Activated naive CD8-positive, alpha-beta T cell treated with anti-CD3 and anti-CD28 coated beads for 36 hours (primary cell): ENCODE measurements at regions not wholly inside any gene's neighbourhood (a gene's known extent, or its start where the extent isn't known, plus 50 kb on each side); places are given as distances from the start of the nearest gene placed in this dataset.
"Not testable (repeated sequence)": the region's sequence is repeated elsewhere in the genome, so short reads cannot be mapped to it uniquely, and the experiment has no call there.

Experiments used
- DNase-seq: peaks from one replicate; pipeline ENCODE4 v3.0.0; 2021
- H3K27ac Mint-ChIP-seq: one replicate; pipeline ENCODE4 v1.8.0; 2022; ENCODE audit warnings: mild to moderate bottlenecking, moderate library complexity, mixed read lengths
- H3K27me3 Mint-ChIP-seq: one replicate; pipeline ENCODE4 v1.8.0; 2022; ENCODE audit warnings: mild to moderate bottlenecking, mixed read lengths
- H3K36me3 Mint-ChIP-seq: one replicate; pipeline ENCODE4 v1.8.0; 2021; ENCODE audit warnings: mild to moderate bottlenecking, mixed read lengths
- H3K4me1 Mint-ChIP-seq: one replicate; pipeline ENCODE4 v1.8.0; 2021; ENCODE audit warnings: mixed read lengths
- H3K4me3 Mint-ChIP-seq: one replicate; pipeline ENCODE4 v1.8.0; 2022; ENCODE audit warnings: mild to moderate bottlenecking, moderate library complexity, mixed read lengths
- H3K9me3 Mint-ChIP-seq: one replicate; pipeline ENCODE4 v1.8.0; 2022; ENCODE audit warnings: mixed read lengths

GRCh38 chrX:124719060-124719459 lies 372.7 kb downstream of the SH2D1A start:
- DNase-seq: no peak
- Mint-ChIP-seq H3K27me3 (no peaks in the 10 kb centered on the region), H3K4me3 (no peak overlapping the region), H3K9me3 (no peaks in the 10 kb centered on the region), H3K27ac (no peak overlapping the region), H3K4me1 (peaks cover 8% of the 10 kb centered on the region), H3K36me3 (peaks cover 1% of the 10 kb centered on the region)

GRCh38 chrX:124720532-124720931 lies 374.2 kb downstream of the SH2D1A start:
- H3K36me3 Mint-ChIP-seq: peaks cover 1% of the 10 kb centered on the region
- no peaks in the 10 kb centered on the region for H3K9me3 Mint-ChIP-seq
- no peak for DNase-seq
- peaks cover 10% of the 10 kb centered on the region for H3K4me1 Mint-ChIP-seq
- H3K4me3 Mint-ChIP-seq: no peak overlapping the region
- H3K27me3 Mint-ChIP-seq: no peaks in the 10 kb centered on the region
- H3K27ac Mint-ChIP-seq: no peak overlapping the region

GRCh38 chrX:124725502-124725901 lies 379.1 kb downstream of the SH2D1A start:
- Mint-ChIP-seq H3K4me1 (peaks cover 15% of the 10 kb centered on the region), H3K27ac (no peak overlapping the region), H3K4me3 (no peak overlapping the region)

GRCh38 chrX:124726292-124726691 lies 379.9 kb downstream of the SH2D1A start:
- no peak overlapping the region for H3K4me3 Mint-ChIP-seq
- peaks cover 16% of the 10 kb centered on the region for H3K4me1 Mint-ChIP-seq
- no peaks in the 10 kb centered on the region for H3K9me3 Mint-ChIP-seq
- no peaks in the 10 kb centered on the region for H3K27me3 Mint-ChIP-seq
- no peaks in the 10 kb centered on the region for H3K36me3 Mint-ChIP-seq
- no peak overlapping the region for H3K27ac Mint-ChIP-seq
- no peak for DNase-seq

More at GRCh38 chrX:124725502-124725901, 379.1 kb downstream of the SH2D1A start:
- H3K27me3 Mint-ChIP-seq: no peaks in the 10 kb centered on the region
- no peaks in the 10 kb centered on the region for H3K9me3 Mint-ChIP-seq
- no peak for DNase-seq
- H3K36me3 Mint-ChIP-seq: no peaks in the 10 kb centered on the region

- Mint-ChIP-seq H3K4me3 (no peak overlapping the region), H3K36me3 (no peaks in the 10 kb centered on the region), H3K9me3 (no peaks in the 10 kb centered on the region), H3K27ac (no peak overlapping the region), H3K27me3 (no peaks in the 10 kb centered on the region), H3K4me1 (peaks cover 16% of the 10 kb centered on the region)
- DNase-seq: no peak
Measured at GRCh38 chrX:124726881-124727280, 380.5 kb downstream of the SH2D1A start.

- Mint-ChIP-seq H3K4me3 (peak overlapping the region; percentile 60), H3K36me3 (no peaks in the 10 kb centered on the region), H3K27me3 (no peaks in the 10 kb centered on the region), H3K27ac (peak overlapping the region; percentile 12), H3K4me1 (peaks cover 16% of the 10 kb centered on the region), H3K9me3 (peaks cover 1% of the 10 kb centered on the region)
- peak; percentile 31 for DNase-seq
Measured at GRCh38 chrX:124736553-124737270, 390.3 kb downstream of the SH2D1A start.

- Mint-ChIP-seq H3K4me3 (no peak overlapping the region), H3K27ac (no peak overlapping the region), H3K9me3 (peaks cover 1% of the 10 kb centered on the region), H3K27me3 (no peaks in the 10 kb centered on the region), H3K4me1 (peaks cover 16% of the 10 kb centered on the region), H3K36me3 (no peaks in the 10 kb centered on the region)
- DNase-seq: no peak
Measured at GRCh38 chrX:124737771-124738170, 391.4 kb downstream of the SH2D1A start.

- no peak for DNase-seq
- no peaks in the 10 kb centered on the region for H3K9me3 Mint-ChIP-seq
- H3K4me1 Mint-ChIP-seq: no peaks in the 10 kb centered on the region
- H3K27ac Mint-ChIP-seq: no peak overlapping the region
- H3K36me3 Mint-ChIP-seq: no peaks in the 10 kb centered on the region
- no peaks in the 10 kb centered on the region for H3K27me3 Mint-ChIP-seq
- no peak overlapping the region for H3K4me3 Mint-ChIP-seq
Measured at GRCh38 chrX:124747295-124747694, 400.9 kb downstream of the SH2D1A start.

- Mint-ChIP-seq H3K9me3 (no peaks in the 10 kb centered on the region), H3K27ac (no peak overlapping the region), H3K27me3 (no peaks in the 10 kb centered on the region), H3K4me1 (no peaks in the 10 kb centered on the region), H3K4me3 (no peak overlapping the region), H3K36me3 (no peaks in the 10 kb centered on the region)
- no peak for DNase-seq
Measured at GRCh38 chrX:124764354-124764753, 418.0 kb downstream of the SH2D1A start.

GRCh38 chrX:124769166-124769565 lies 422.8 kb downstream of the SH2D1A start:
- no peaks in the 10 kb centered on the region for H3K9me3 Mint-ChIP-seq
- no peaks in the 10 kb centered on the region for H3K27me3 Mint-ChIP-seq
- H3K4me3 Mint-ChIP-seq: no peak overlapping the region
- H3K4me1 Mint-ChIP-seq: no peaks in the 10 kb centered on the region
- no peaks in the 10 kb centered on the region for H3K36me3 Mint-ChIP-seq
- no peak for DNase-seq
- H3K27ac Mint-ChIP-seq: no peak overlapping the region

GRCh38 chrX:124771292-124771691 lies 424.9 kb downstream of the SH2D1A start:
- Mint-ChIP-seq H3K4me1 (no peaks in the 10 kb centered on the region), H3K27ac (no peak overlapping the region), H3K4me3 (no peak overlapping the region), H3K27me3 (no peaks in the 10 kb centered on the region), H3K9me3 (no peaks in the 10 kb centered on the region), H3K36me3 (no peaks in the 10 kb centered on the region)
- no peak for DNase-seq

- H3K36me3 Mint-ChIP-seq, H3K27me3 Mint-ChIP-seq, DNase-seq, H3K4me1 Mint-ChIP-seq, H3K27ac Mint-ChIP-seq, H3K4me3 Mint-ChIP-seq, H3K9me3 Mint-ChIP-seq: not testable (repeated sequence)
Measured at GRCh38 chrX:124788253-124788652, 441.9 kb downstream of the SH2D1A start.

GRCh38 chrX:124789874-124790273 lies 443.5 kb downstream of the SH2D1A start:
- H3K36me3 Mint-ChIP-seq, H3K27ac Mint-ChIP-seq, H3K4me1 Mint-ChIP-seq, DNase-seq, H3K4me3 Mint-ChIP-seq, H3K9me3 Mint-ChIP-seq, H3K27me3 Mint-ChIP-seq: not testable (repeated sequence)

GRCh38 chrX:124791492-124792095 lies 445.2 kb downstream of the SH2D1A start:
- Mint-ChIP-seq H3K27me3 (no peaks in the 10 kb centered on the region), H3K9me3 (peaks cover 6% of the 10 kb centered on the region), H3K27ac (no peak overlapping the region), H3K4me1 (no peaks in the 10 kb centered on the region), H3K36me3 (no peaks in the 10 kb centered on the region), H3K4me3 (no peak overlapping the region)
- no peak for DNase-seq

GRCh38 chrX:124796989-124797388 lies 450.6 kb downstream of the SH2D1A start:
- no peak for DNase-seq
- Mint-ChIP-seq H3K27me3 (no peaks in the 10 kb centered on the region), H3K4me3 (no peak overlapping the region), H3K9me3 (peaks cover 14% of the 10 kb centered on the region), H3K4me1 (no peaks in the 10 kb centered on the region), H3K27ac (no peak overlapping the region), H3K36me3 (no peaks in the 10 kb centered on the region)

GRCh38 chrX:124804962-124805361 lies 458.6 kb downstream of the SH2D1A start:
- H3K4me1 Mint-ChIP-seq: no peaks in the 10 kb centered on the region
- H3K27ac Mint-ChIP-seq: no peak overlapping the region
- H3K36me3 Mint-ChIP-seq: peaks cover 1% of the 10 kb centered on the region
- no peak for DNase-seq
- no peak overlapping the region for H3K4me3 Mint-ChIP-seq
- peaks cover 17% of the 10 kb centered on the region for H3K9me3 Mint-ChIP-seq
- H3K27me3 Mint-ChIP-seq: no peaks in the 10 kb centered on the region
